Urothelium cell line (cell line): ENCODE measurements at regions not wholly inside any gene's neighbourhood (a gene's known extent, or its start where the extent isn't known, plus 50 kb on each side); places are given as distances from the start of the nearest gene placed in this dataset.
"Not testable (repeated sequence)": the region's sequence is repeated elsewhere in the genome, so short reads cannot be mapped to it uniquely, and the experiment has no call there.

ENCODE experiments used
- DNase-seq: peaks from one replicate; pipeline ENCODE4 v3.0.0; 2011; ENCODE audit warnings: low spot score, mixed read lengths
- FAIRE-seq: peaks from 2 replicates; lab custom pipeline; 2011; peaks lifted over from hg19 to GRCh38; lab: Jason Lieb, UNC

DNA sequence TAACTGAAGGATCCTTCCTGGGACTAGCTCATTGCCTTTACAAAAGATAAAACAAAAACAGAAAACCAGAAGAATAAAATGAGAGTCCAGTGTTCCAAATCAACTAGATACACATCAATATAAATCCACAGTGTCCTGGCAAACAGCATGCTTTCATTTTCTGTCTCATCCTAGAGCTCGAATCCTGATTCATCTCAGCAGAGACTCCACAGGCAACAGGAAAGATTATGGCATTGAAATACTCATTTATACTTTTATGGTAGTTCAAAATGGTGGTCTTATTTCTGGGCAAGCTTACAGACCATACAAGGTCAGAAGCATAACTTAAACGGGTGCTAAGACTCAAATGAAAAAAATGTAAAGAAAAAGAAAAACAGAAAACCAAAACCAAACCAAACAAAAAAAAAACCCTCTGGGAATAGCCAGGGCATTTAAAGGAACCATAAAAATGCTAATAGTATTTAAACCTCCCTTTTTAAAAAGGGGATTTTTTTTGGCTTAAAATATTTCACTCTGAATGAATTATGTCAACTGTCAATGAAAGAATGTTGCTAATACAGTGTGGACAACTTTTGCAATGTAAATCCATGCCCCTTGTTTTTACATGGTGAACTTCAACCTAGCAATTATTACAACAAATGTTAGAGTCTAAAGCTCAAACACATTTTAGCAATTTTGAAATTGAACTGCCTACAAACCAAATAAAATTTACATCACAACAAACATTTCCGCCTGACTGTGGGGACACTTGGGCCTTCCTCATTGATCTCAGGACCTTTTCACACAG, 57.9 kb downstream of the GPR101 start:
- no peak for DNase-seq
- no peak for FAIRE-seq

- no peak for DNase-seq
- FAIRE-seq, result no peak
These were observed 65.8 kb downstream of the GPR101 start for GRCh38 chrX:136967966-136968365.

GRCh38 chrX:136963973-136964372, 69.8 kb downstream of the GPR101 start:
- FAIRE-seq (no peak), DNase-seq (no peak)

- no peak for FAIRE-seq
- DNase-seq, result no peak
These were observed 72.1 kb downstream of the GPR101 start for GRCh38 chrX:136961594-136962135.

DNA sequence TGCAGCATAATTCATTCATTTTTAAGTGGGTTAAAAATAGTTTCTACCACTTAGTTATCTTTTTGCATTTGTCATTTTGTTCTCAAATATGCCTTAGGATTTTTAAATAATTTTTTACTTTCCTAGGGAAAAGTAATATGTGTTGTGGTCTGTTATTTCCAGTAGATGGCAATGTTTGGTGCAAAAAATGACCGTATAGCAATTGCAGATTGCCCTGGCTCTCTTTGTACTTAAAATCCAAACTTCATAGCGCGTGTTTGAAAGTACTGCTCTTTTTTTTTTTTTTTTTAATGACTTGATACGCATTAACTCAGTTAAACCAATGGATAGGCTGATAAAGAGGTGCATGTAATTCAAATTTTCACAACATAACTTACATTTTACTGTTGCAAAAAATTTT, 74.4 kb upstream of the RBMX start:
- DNase-seq (peak; percentile 5), FAIRE-seq (no peak)

DNA sequence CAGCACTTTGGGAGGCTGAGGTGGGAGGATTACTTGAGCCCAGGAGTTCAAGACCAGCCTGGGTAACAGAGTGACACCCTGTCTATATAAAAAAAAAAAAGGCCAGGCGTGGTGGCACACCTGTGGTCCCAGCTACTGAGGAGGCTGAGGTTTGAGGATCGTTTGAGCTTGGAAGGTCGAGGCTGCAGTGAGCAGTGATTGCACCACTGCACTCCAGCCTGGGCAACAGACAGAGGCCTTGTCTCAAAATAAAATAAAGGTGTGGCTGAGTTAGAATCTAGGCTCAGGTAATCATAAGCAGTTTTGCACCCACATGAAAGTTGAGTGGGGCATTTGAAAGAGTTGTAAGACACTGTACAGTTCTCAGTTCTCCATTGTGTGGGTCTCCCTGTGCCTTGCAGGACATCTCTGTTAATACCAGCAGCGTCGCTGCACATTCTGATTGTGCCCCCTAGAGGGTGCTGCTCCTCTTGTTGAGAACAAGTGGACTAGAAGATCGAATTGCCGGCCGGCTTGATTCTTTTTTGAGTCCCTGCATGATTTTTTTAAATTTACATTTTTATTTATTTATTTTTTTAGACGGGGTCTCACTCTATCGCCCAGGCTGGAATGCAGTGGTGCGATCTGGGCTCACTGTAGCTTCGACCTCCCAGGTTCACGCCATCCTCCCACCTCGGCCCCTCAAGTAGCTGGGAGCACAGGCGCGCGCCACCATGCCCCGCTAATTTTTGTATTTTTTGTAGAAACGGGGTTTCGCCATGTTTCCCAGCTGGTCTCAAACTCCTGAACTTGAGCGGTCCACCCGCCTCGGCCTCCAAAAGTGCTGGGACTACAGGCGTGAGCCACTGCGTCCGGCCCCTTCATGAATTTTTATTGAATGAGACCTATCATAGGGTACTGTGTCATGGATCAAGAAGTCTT, 73.6 kb upstream of the RBMX start:
- FAIRE-seq (no peak), DNase-seq (peak; percentile 21)

DNA sequence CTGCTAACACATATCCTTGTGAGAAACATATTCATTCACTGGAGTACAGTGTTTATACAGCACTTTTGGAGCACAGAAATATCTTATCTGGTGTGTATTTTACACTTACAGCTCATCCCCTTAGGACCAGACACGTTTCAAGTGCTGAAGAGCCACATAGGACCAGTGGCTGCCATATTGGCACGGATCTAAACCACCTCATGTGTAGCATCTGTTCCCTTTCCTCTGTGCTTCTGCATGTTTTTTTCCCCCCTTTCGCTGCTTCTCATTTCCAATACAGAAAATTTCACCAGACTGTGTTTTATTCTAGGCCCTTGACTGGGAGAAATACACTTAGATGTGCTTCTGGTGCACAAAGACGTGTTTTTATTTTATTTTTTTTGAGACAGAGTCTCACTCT, 69.7 kb upstream of the RBMX start:
- DNase-seq (no peak), FAIRE-seq (no peak)

DNA sequence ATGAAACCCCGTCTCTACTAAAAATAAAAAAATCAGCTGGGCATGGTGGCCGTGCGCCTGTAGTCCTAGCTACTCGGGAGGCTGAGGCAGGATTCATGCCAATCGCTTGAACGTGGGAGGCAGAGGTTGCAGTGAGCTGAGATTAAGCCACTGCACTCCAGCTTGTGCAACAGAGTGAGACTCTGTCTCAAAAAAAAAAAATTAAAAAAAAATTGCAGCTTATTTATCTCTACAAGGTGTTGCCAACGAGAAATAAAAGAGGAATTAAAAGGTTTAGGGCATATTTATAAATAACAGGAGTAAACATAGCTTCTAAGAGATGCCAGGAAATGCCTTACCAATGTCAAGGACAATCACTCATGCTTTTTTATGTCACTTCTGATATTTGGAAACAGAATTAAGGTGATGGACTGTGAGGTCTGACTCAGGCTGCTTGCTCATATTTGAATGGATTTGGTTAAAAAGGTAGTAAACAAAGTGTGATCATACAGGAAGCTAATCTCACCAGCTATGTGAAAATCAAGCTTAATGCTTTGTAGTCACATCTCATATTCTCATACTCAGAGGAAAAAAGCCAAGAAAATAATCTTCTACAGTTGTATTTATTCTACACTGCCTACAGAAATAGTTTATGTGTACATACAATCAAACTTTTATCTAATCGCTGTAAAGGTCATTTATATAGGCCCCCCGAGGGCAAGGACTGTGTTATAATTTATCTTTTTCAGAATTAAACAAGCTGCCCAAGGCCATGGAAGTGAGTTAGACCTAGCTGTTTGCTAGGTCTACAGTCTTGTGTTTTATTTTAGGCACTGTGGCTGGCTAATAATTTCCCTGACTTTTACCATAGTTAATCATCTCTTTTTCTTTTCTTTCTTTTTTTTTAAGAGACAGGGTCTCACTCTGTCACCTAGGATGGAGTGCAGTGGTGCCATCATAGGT, 61.1 kb upstream of the RBMX start:
- no peak for FAIRE-seq
- DNase-seq, result no peak

DNA sequence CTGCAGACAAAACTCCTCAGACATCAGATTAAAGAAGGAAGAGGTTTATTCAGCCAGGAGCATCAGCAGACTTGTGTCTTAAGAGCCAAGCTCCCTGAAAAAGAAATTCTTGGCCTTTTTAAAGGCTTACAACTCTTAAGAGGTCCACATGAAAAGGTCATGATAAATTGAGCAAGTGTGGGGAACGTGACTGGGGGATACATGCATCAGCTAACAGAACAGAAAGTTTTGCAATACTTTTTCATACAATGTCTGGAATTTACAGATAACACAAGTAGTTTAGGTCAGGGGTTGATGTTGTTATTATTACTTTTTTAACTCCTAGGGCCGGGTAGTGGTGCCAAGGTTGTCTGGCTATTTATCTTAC, 55.6 kb upstream of the RBMX start:
- DNase-seq (no peak), FAIRE-seq (no peak)

- DNase-seq, FAIRE-seq: not testable (repeated sequence)
These were observed 55.1 kb upstream of the RBMX start for GRCh38 chrX:136935533-136936182.

GRCh38 chrX:136934652-136935051, 54.1 kb upstream of the RBMX start:
- DNase-seq, FAIRE-seq: not testable (repeated sequence)

DNA sequence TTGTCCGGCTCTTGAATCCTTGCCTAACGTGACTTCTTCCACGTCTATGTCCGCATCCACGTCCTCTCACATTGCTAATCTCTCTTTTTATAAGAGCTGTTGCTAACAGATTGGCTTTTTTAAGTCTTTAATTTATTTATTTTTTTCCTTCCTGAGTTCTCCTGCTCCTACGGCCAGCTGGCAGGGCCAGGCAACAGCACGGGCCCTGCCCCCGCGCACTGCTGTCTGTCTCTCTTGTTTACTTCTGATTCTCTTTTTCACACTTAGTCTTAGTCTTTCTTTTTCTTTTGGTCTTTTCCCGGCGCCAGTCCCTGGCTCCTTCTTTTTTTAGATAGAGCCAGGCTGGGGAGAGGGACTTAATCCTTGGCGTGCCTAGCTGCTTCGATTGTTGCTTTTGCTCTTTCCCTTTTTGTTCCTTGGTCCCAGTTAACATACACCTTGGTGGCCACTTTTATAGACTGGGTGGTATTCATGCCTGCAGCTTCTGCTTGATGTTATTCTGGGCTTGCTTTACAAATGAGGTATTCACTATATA, 53.2 kb upstream of the RBMX start:
- no peak for DNase-seq
- FAIRE-seq, result no peak

GRCh38 chrX:136931661-136932060, 51.1 kb upstream of the RBMX start:
- DNase-seq, result no peak
- no peak for FAIRE-seq
